IMR-90 (cell line): ENCODE measurements at regions not wholly inside any gene's neighbourhood (a gene's known extent, or its start where the extent isn't known, plus 50 kb on each side); places are given as distances from the start of the nearest gene placed in this dataset.

Source experiments
- ATAC-seq: fragments of 200-7000 bp; cut with Tn5 transposase; 2 replicates; pipeline ENCODE4 v1.9.1; 2020; ENCODE audit warnings: low read depth, mild to moderate bottlenecking, moderate library complexity
- BruUV-seq: library from RNA; stranded (reverse); fragments of 400-500 nt; replicated peaks from 2 replicates; lab custom pipeline; 2021; lab: Mats Ljungman, UMichigan
- CTCF ChIA-PET: fragments of 300-600 bp; formaldehyde crosslinking; extraction: SDS; loops from one replicate; lab custom pipeline; 2021; ENCODE audit warnings: antibody characterized with exemption; lab: Yijun Ruan, JAX
- POLR2A ChIA-PET: fragments of 300-600 bp; sonication (Branson Sonifier 250); formaldehyde crosslinking; loops from one replicate; lab custom pipeline; 2022; ENCODE audit warnings: antibody characterized with exemption; ENCODE audit not compliant: unreplicated experiment; lab: Charles Lee
- DNase-seq: peaks from one replicate; pipeline ENCODE4 v3.0.0; 2013
- H2AFZ ChIP-seq: replicated peaks from 2 replicates; pipeline ENCODE3; 2013; ENCODE audit warnings: low read length, mild to moderate bottlenecking; ENCODE audit not compliant: poor library complexity
- H2AK5ac ChIP-seq: 2 replicates; pipeline ENCODE4 v1.6.1; 2013; ENCODE audit warnings: low read depth, low read length, inconsistent platforms
- H2AK9ac ChIP-seq: replicated peaks from 2 replicates; pipeline ENCODE3; 2013; ENCODE audit warnings: mild to moderate bottlenecking, low read depth, low read length, moderate library complexity; ENCODE audit not compliant: poor library complexity
- H2BK120ac ChIP-seq: 2 replicates; pipeline ENCODE4 v1.6.1; 2013; ENCODE audit warnings: low read depth, low read length, inconsistent platforms
- H2BK15ac ChIP-seq: 3 replicates; pipeline ENCODE4 v1.6.1; 2013; ENCODE audit warnings: low read depth, low read length, inconsistent platforms
- H2BK20ac ChIP-seq: 2 replicates; pipeline ENCODE4 v1.6.1; 2013; ENCODE audit warnings: low read depth, mild to moderate bottlenecking, inconsistent platforms, low read length, moderate library complexity
- H2BK5ac ChIP-seq: 2 replicates; pipeline ENCODE4 v1.6.1; 2013; ENCODE audit warnings: mild to moderate bottlenecking, low read depth, low read length, inconsistent platforms; ENCODE audit not compliant: poor library complexity, severe bottlenecking
- H3K14ac ChIP-seq: replicated peaks from 2 replicates; pipeline ENCODE4 v1.6.1; 2013; ENCODE audit warnings: low read depth, low read length, inconsistent platforms
- H3K18ac ChIP-seq: 2 replicates; pipeline ENCODE4 v1.6.1; 2013; ENCODE audit warnings: low read depth, low read length, control low read depth
- H3K23ac ChIP-seq: 2 replicates; pipeline ENCODE4 v1.6.1; 2013; ENCODE audit warnings: low read depth, low read length, inconsistent platforms
- H3K27ac ChIP-seq: 2 replicates; pipeline ENCODE4 v1.5.1; 2013; ENCODE audit warnings: mild to moderate bottlenecking, control low read depth, low read length; ENCODE audit not compliant: insufficient read depth
- H3K27me3 ChIP-seq: 2 replicates; pipeline ENCODE4 v1.6.1; 2013; ENCODE audit warnings: low read length; ENCODE audit not compliant: control insufficient read depth, insufficient read depth
- H3K36me3 ChIP-seq: 2 replicates; pipeline ENCODE4 v1.6.1; 2013; ENCODE audit warnings: low read length, mixed read lengths; ENCODE audit not compliant: control insufficient read depth, insufficient read depth
- H3K4ac ChIP-seq: 2 replicates; pipeline ENCODE4 v1.6.1; 2013; ENCODE audit warnings: low read depth, low read length, inconsistent platforms
- H3K4me1 ChIP-seq: 2 replicates; pipeline ENCODE4 v1.6.1; 2013; ENCODE audit warnings: low read length, mixed read lengths; ENCODE audit not compliant: control insufficient read depth, insufficient read depth
- H3K4me2 ChIP-seq: 2 replicates; pipeline ENCODE4 v1.6.1; 2013; ENCODE audit warnings: low read depth, mild to moderate bottlenecking, control low read depth, low read length, moderate library complexity
- H3K4me3 ChIP-seq: 2 replicates; pipeline ENCODE4 v1.5.1; 2013; ENCODE audit warnings: low read depth, mild to moderate bottlenecking, control low read depth, low read length, moderate library complexity; ENCODE audit not compliant: insufficient read depth
- H3K56ac ChIP-seq: 2 replicates; pipeline ENCODE4 v1.6.1; 2013; ENCODE audit warnings: low read length, inconsistent platforms; ENCODE audit not compliant: insufficient read depth; ENCODE audit errors: extremely low read depth
- H3K79me1 ChIP-seq, 2 experiments: 2 replicates each; pipeline ENCODE4 v1.6.1; 2013; ENCODE audit warnings: low read length in 2 of 2, inconsistent platforms in 1 of 2, low read depth in 1 of 2
- H3K9ac ChIP-seq: 2 replicates; pipeline ENCODE4 v1.6.1; 2013; ENCODE audit warnings: low read depth, low read length, control low read depth
- H3K9me1 ChIP-seq: 2 replicates; pipeline ENCODE4 v1.6.1; 2013; ENCODE audit warnings: low read length, inconsistent platforms; ENCODE audit not compliant: insufficient read depth
- H3K9me3 ChIP-seq: 2 replicates; pipeline ENCODE4 v1.6.1; 2013; ENCODE audit warnings: low read length; ENCODE audit not compliant: control insufficient read depth, insufficient read depth
- H4K20me1 ChIP-seq: 2 replicates; pipeline ENCODE4 v1.6.1; 2013; ENCODE audit warnings: low read length, inconsistent platforms; ENCODE audit not compliant: insufficient read depth
- H4K5ac ChIP-seq: 2 replicates; pipeline ENCODE4 v1.6.1; 2013; ENCODE audit warnings: mild to moderate bottlenecking, low read depth, low read length, control low read depth
- H4K8ac ChIP-seq, 2 experiments: 2 replicates each; pipeline ENCODE4 v1.6.1; 2013; ENCODE audit warnings: low read depth in 2 of 2, low read length in 2 of 2, control low read depth in 1 of 2, inconsistent platforms in 1 of 2
- H4K91ac ChIP-seq: 2 replicates; pipeline ENCODE4 v1.6.1; 2013; ENCODE audit warnings: low read depth, low read length, inconsistent platforms; ENCODE audit not compliant: insufficient read depth
- BHLHE40 ChIP-seq: fragments of 150-350 bp; IDR thresholded peaks from 2 replicates; pipeline ENCODE4 v1.6.1; 2016; ENCODE audit warnings: mild to moderate bottlenecking, low read depth, low read length
- CEBPB ChIP-seq: IDR thresholded peaks from 2 replicates; pipeline ENCODE4 v1.6.1; 2012; ENCODE audit warnings: low read depth, low read length, improper control_type of control experiment
- CHD1 ChIP-seq: IDR thresholded peaks from 2 replicates; pipeline ENCODE4 v1.6.1; 2012; ENCODE audit warnings: low read depth, low read length, improper control_type of control experiment
- FOS ChIP-seq: fragments of 150-350 bp; IDR thresholded peaks from 2 replicates; pipeline ENCODE4 v1.6.1; 2016; ENCODE audit warnings: low read depth, low read length
- MAZ ChIP-seq: IDR thresholded peaks from 2 replicates; pipeline ENCODE4 v1.6.1; 2012; ENCODE audit warnings: low read depth, mild to moderate bottlenecking, low read length, improper control_type of control experiment, moderate library complexity, borderline replicate concordance
- MXI1 ChIP-seq: IDR thresholded peaks from 2 replicates; pipeline ENCODE4 v1.6.1; 2012; ENCODE audit warnings: low read depth, mild to moderate bottlenecking, low read length, moderate library complexity, borderline replicate concordance
- NFE2L2 ChIP-seq: fragments of 150-350 bp; IDR thresholded peaks from 2 replicates; pipeline ENCODE4 v1.6.1; 2016; ENCODE audit warnings: low read depth, mild to moderate bottlenecking, low read length
- POLR2A ChIP-seq: IDR thresholded peaks from 2 replicates; pipeline ENCODE4 v1.6.1; 2012; ENCODE audit warnings: mild to moderate bottlenecking, low read depth, low read length
- RAD21 ChIP-seq: IDR thresholded peaks from 2 replicates; pipeline ENCODE4 v1.6.1; 2012; ENCODE audit warnings: low read length, improper control_type of control experiment
- RCOR1 ChIP-seq: IDR thresholded peaks from 2 replicates; pipeline ENCODE4 v1.6.1; 2012; ENCODE audit warnings: mild to moderate bottlenecking, low read length, improper control_type of control experiment; ENCODE audit not compliant: insufficient replicate concordance
- RFX5 ChIP-seq: IDR thresholded peaks from 2 replicates; pipeline ENCODE4 v1.8.0; 2012; ENCODE audit warnings: low read depth, mild to moderate bottlenecking, low read length, moderate library complexity
- SMC3 ChIP-seq: fragments of 150-350 bp; IDR thresholded peaks from 2 replicates; pipeline ENCODE4 v1.6.1; 2016; ENCODE audit warnings: low read depth, mild to moderate bottlenecking, antibody characterized with exemption, low read length, moderate library complexity
- WGBS, 2 experiments: methylation state at CpG; one replicate each; pipeline versions ENCODE4 v1.1.5 to v1.1.7; 2013; ENCODE audit warnings: missing lambda C conversion rate in 2 of 2; ENCODE audit not compliant: insufficient read length in 1 of 2; ENCODE audit errors: extremely low coverage in 2 of 2; 5-methylcytosine and 5-hydroxymethylcytosine counted together
- dilution Hi-C: fragments of 300-500 bp; cut with HindIII; formaldehyde crosslinking; loops from one replicate; pipeline ENCODE4 v1.14.3; 2018; ENCODE audit warnings: low sequenced_read_pairs; ENCODE audit not compliant: unreplicated experiment
- in situ Hi-C: fragments of 300-500 bp; cut with MboI; formaldehyde crosslinking; loops from 3 replicates; pipeline ENCODE4 v1.14.3; 2019; ENCODE audit warnings: low sequenced_read_pairs, inconsistent platforms, mixed read lengths
- intact Hi-C: fragments of 100-400 bp; cut with micrococcal nuclease; formaldehyde crosslinking; loops from 2 replicates; pipeline ENCODE4 v1.10.0; 2022
- TF ChIP-seq, protein P1 (sequence below): fragments of 150-350 bp; IDR thresholded peaks from 2 replicates; pipeline ENCODE4 v1.6.1; 2017; ENCODE audit warnings: mild to moderate bottlenecking, antibody characterized with exemption, low read length, low read depth
- TF ChIP-seq, protein P2 (sequence below): fragments of 150-350 bp; IDR thresholded peaks from 2 replicates; pipeline ENCODE4 v1.6.1; 2016; ENCODE audit warnings: low read depth, mild to moderate bottlenecking, low read length, moderate library complexity, borderline replicate concordance

DNA sequence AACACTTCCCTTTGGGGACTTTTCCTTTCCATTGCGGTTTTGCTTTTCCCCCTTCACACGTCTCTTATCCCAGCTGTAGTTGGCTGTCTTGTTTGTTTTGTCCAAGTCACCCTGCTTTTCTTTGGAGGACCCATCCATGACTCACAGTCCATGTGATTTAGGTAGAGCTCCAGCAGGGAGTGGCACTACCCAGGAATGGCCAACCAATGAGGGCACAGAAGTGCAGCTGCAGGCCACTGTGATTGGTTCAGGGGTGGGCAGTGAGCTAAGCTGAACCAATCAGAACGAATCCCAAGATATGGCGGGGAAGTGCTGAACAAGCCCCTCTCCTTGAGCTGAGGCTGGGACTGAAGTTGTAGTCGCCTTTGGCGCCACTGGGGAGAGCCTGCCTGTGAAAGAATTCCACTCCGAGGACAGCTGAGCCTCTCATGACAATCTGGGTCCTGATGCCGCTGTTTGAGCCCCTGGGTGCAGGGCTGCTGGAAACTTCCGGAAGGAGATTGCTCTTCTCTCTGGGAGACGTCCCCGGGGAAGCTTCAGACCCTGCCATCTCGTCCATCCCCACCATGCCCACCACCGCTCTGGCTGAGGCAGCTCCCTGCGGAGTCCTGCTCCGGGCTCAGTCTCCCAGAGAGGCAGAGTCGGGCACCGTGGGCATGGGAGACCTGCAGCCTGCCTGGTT lies 62.9 kb upstream of the URI1 start:
- H3K4me1 ChIP-seq = no peaks in the 10 kb centered on the region
- no peak overlapping the region for H2BK20ac ChIP-seq
- H4K91ac ChIP-seq = no peak overlapping the region
- in situ Hi-C loops (loop anchor here (25.0 kb wide), 1 partner anchor 758 kb away; no protein-coding TSS in a partner anchor), dilution Hi-C loops (no loop called here), intact Hi-C loops (no loop called here)
- 64% methylated on average over 10 of the region's 17 CpGs; no CpG with 5 or more reads in 1 of the 2 experiments for WGBS, 2 experiments
- H3K23ac ChIP-seq = no peak overlapping the region
- ATAC-seq = no peak
- no peak overlapping the region for H3K27ac ChIP-seq
- H3K14ac ChIP-seq = no peak overlapping the region
- no peak overlapping the region for H4K8ac ChIP-seq
- no peak overlapping the region for H3K9ac ChIP-seq
- H3K9me1 ChIP-seq = no peaks in the 10 kb centered on the region
- no peak overlapping the region for H2BK15ac ChIP-seq
- no peak overlapping the region for H4K5ac ChIP-seq
- ChIA-PET CTCF (no interaction called here), POLR2A (no interaction called here)
- H3K79me1 ChIP-seq = no peaks in the 10 kb centered on the region
- no peak overlapping the region for H3K56ac ChIP-seq
- no peaks in the 10 kb centered on the region for H3K27me3 ChIP-seq
- H2AK9ac ChIP-seq = no peak overlapping the region
- no peak overlapping the region for H2AK5ac ChIP-seq
- H2AFZ ChIP-seq = peak overlapping the region; percentile 32
- no peaks in the 10 kb centered on the region for H3K36me3 ChIP-seq
- no peak overlapping the region for H3K18ac ChIP-seq
- H2BK5ac ChIP-seq = no peak overlapping the region
- H2BK120ac ChIP-seq = no peak overlapping the region
- no peak overlapping the region for H3K4ac ChIP-seq
- no peak overlapping the region for H3K4me3 ChIP-seq
- H3K4me2 ChIP-seq = no peak overlapping the region
- H3K9me3 ChIP-seq = no peaks in the 10 kb centered on the region
- no TSS peak for BruUV-seq
- H4K20me1 ChIP-seq = no peaks in the 10 kb centered on the region
- peak; percentile 10 for DNase-seq
- TF ChIP-seq RFX5 = no peak
- TF ChIP-seq CHD1 = no peak
- no peak for TF ChIP-seq RCOR1
- TF ChIP-seq POLR2A = no peak
- TF ChIP-seq, protein P1, sequence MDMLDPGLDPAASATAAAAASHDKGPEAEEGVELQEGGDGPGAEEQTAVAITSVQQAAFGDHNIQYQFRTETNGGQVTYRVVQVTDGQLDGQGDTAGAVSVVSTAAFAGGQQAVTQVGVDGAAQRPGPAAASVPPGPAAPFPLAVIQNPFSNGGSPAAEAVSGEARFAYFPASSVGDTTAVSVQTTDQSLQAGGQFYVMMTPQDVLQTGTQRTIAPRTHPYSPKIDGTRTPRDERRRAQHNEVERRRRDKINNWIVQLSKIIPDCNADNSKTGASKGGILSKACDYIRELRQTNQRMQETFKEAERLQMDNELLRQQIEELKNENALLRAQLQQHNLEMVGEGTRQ = no peak
- TF ChIP-seq MXI1 = no peak
- no peak for TF ChIP-seq CEBPB
- no peak for TF ChIP-seq NFE2L2
- TF ChIP-seq BHLHE40 = no peak
- TF ChIP-seq SMC3 = no peak
- TF ChIP-seq, protein P2, sequence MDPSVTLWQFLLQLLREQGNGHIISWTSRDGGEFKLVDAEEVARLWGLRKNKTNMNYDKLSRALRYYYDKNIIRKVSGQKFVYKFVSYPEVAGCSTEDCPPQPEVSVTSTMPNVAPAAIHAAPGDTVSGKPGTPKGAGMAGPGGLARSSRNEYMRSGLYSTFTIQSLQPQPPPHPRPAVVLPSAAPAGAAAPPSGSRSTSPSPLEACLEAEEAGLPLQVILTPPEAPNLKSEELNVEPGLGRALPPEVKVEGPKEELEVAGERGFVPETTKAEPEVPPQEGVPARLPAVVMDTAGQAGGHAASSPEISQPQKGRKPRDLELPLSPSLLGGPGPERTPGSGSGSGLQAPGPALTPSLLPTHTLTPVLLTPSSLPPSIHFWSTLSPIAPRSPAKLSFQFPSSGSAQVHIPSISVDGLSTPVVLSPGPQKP = no peak
- TF ChIP-seq FOS = no peak
- TF ChIP-seq RAD21 = no peak
- no peak for TF ChIP-seq MAZ
